Osteoblast (primary cell): ENCODE measurements at regions not wholly inside any gene's neighbourhood (a gene's known extent, or its start where the extent isn't known, plus 50 kb on each side); places are given as distances from the start of the nearest gene placed in this dataset.

Source experiments
- DNase-seq: peaks from one replicate; pipeline ENCODE4 v3.0.0; 2011; ENCODE audit warnings: low spot score, mixed read lengths; ENCODE audit not compliant: insufficient read length; ENCODE audit errors: missing footprints
- H2AFZ ChIP-seq: 2 replicates; pipeline ENCODE4 v1.6.0; 2011; ENCODE audit warnings: mild to moderate bottlenecking, low read length
- H3K27ac ChIP-seq: 2 replicates; pipeline ENCODE4 v1.5.1; 2011; ENCODE audit warnings: mild to moderate bottlenecking, low read depth, low read length, moderate library complexity
- H3K27me3 ChIP-seq: 2 replicates; pipeline ENCODE4 v1.6.0; 2012; ENCODE audit warnings: mild to moderate bottlenecking, control low read depth, inconsistent platforms, low read length, moderate library complexity; ENCODE audit not compliant: insufficient read depth
- H3K36me3 ChIP-seq: 2 replicates; pipeline ENCODE4 v1.5.1; 2011; ENCODE audit warnings: mild to moderate bottlenecking, low read length, control low read depth, moderate library complexity; ENCODE audit not compliant: insufficient read depth
- H3K4me1 ChIP-seq: 2 replicates; pipeline ENCODE4 v1.5.1; 2011; ENCODE audit warnings: mild to moderate bottlenecking, low read length, control low read depth, moderate library complexity; ENCODE audit not compliant: insufficient read depth
- H3K4me2 ChIP-seq: 2 replicates; pipeline ENCODE4 v1.6.0; 2011; ENCODE audit warnings: mild to moderate bottlenecking, low read length; ENCODE audit not compliant: insufficient read depth
- H3K4me3 ChIP-seq: fragments of 200-600 bp; sonication (generic); 3 replicates; pipeline ENCODE4 v1.5.1; 2012; ENCODE audit warnings: mild to moderate bottlenecking, low read length, inconsistent platforms; ENCODE audit not compliant: insufficient read depth
- H3K79me2 ChIP-seq: 2 replicates; pipeline ENCODE4 v1.6.0; 2012; ENCODE audit warnings: mild to moderate bottlenecking, low read length, control low read depth, inconsistent platforms; ENCODE audit not compliant: insufficient read depth
- H3K9me3 ChIP-seq: 2 replicates; pipeline ENCODE4 v1.5.1; 2011; ENCODE audit warnings: low read depth, low read length, control low read depth
- H4K20me1 ChIP-seq: 2 replicates; pipeline ENCODE4 v1.6.0; 2012; ENCODE audit warnings: mild to moderate bottlenecking, low read length, control low read depth; ENCODE audit not compliant: insufficient read depth
- CTCF ChIP-seq: IDR thresholded peaks from 2 replicates; pipeline ENCODE4 v1.5.1; 2011; ENCODE audit warnings: mild to moderate bottlenecking, low read depth, low read length, moderate library complexity; ENCODE audit errors: extremely low read depth

- peak overlapping the region; percentile 15 for H2AFZ ChIP-seq
- H3K27me3 ChIP-seq: no peaks in the 10 kb centered on the region
- no peaks in the 10 kb centered on the region for H4K20me1 ChIP-seq
- peaks cover 30% of the 10 kb centered on the region for H3K4me1 ChIP-seq
- H3K4me2 ChIP-seq: no peak overlapping the region
- H3K79me2 ChIP-seq: no peaks in the 10 kb centered on the region
- H3K9me3 ChIP-seq: peaks cover 3% of the 10 kb centered on the region
- peak overlapping the region; percentile 59 for H3K27ac ChIP-seq
- TF ChIP-seq CTCF: no peak
- no peak for DNase-seq
- H3K36me3 ChIP-seq: no peaks in the 10 kb centered on the region
- no peak overlapping the region for H3K4me3 ChIP-seq
Observed at GRCh38 chr6:113146878-113147277, 710.3 kb upstream of the MARCKS start.

- Histone ChIP-seq H3K36me3 (no peaks in the 10 kb centered on the region), H3K27ac (peak overlapping the region; percentile 59), H3K9me3 (peaks cover 3% of the 10 kb centered on the region), H3K79me2 (no peaks in the 10 kb centered on the region), H3K4me1 (peaks cover 30% of the 10 kb centered on the region), H3K4me2 (no peak overlapping the region), H3K4me3 (no peak overlapping the region), H2AFZ (no peak overlapping the region), H4K20me1 (no peaks in the 10 kb centered on the region), H3K27me3 (no peaks in the 10 kb centered on the region)
- no peak for DNase-seq
- TF ChIP-seq CTCF: no peak
Observed at GRCh38 chr6:113147544-113147943, 709.6 kb upstream of the MARCKS start.

- no peaks in the 10 kb centered on the region for H4K20me1 ChIP-seq
- H3K4me1 ChIP-seq: peaks cover 30% of the 10 kb centered on the region
- peaks cover 3% of the 10 kb centered on the region for H3K9me3 ChIP-seq
- TF ChIP-seq CTCF: no peak
- peak overlapping the region; percentile 26 for H3K4me2 ChIP-seq
- H3K27ac ChIP-seq: peak overlapping the region; percentile 59
- no peak for DNase-seq
- H3K79me2 ChIP-seq: no peaks in the 10 kb centered on the region
- no peaks in the 10 kb centered on the region for H3K36me3 ChIP-seq
- no peak overlapping the region for H3K4me3 ChIP-seq
- H2AFZ ChIP-seq: no peak overlapping the region
- H3K27me3 ChIP-seq: no peaks in the 10 kb centered on the region
Observed at GRCh38 chr6:113148566-113148965, 708.6 kb upstream of the MARCKS start.

- Histone ChIP-seq H3K79me2 (no peaks in the 10 kb centered on the region), H3K4me1 (peaks cover 30% of the 10 kb centered on the region), H4K20me1 (no peaks in the 10 kb centered on the region), H3K4me2 (no peak overlapping the region), H3K27me3 (no peaks in the 10 kb centered on the region), H3K9me3 (peaks cover 3% of the 10 kb centered on the region), H2AFZ (no peak overlapping the region), H3K4me3 (no peak overlapping the region), H3K27ac (peak overlapping the region; percentile 59), H3K36me3 (no peaks in the 10 kb centered on the region)
- no peak for TF ChIP-seq CTCF
- no peak for DNase-seq
Observed at GRCh38 chr6:113149511-113149910, 707.6 kb upstream of the MARCKS start.
